ENCODE measurements at regions not wholly inside any gene's neighbourhood (a gene's known extent, or its start where the extent isn't known, plus 50 kb on each side); places are given as distances from the start of the nearest gene placed in this dataset.
A peak's percentile ranks its signal among the peaks of the same experiment; 100 is the strongest.

DNA sequence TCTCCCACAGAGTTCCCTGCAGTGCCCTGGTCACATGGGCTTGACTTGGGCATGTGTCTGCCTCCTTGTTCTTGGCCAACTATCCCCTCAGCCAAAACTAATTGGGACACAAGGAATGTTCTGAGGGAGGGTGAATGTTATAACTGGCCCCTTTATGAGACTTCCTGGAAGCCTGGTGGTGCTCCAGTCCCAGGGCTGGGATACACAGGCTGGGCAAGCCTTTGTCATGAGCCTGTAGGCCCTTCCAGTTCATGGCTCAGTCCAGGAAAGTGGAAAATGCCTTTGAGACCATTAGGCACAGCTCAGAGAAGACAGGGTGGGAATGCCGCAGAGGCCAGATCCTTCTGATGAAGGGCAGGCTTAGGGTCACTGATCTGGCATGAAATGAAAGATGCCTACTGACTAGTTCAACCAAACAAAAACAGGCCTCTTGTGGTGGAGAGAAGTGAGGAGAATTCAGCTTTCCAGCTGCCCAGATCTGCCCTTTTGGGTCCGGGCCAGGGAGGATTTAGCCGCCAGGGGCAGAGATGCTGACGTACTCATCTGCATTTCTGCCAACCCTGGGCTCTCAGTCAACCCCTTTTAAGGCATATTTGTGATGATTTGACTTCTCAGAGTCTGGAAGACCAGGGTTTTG, 961.5 kb downstream of the KCNMA1 start:
- H3K9me3 ChIP-seq (ENCODE audit: control insufficient read depth, insufficient read depth, low read length) = no peaks in the 10 kb centered on the region
- DNase-seq (ENCODE audit: low read depth, low spot score) = no peak
- no peak for TF ChIP-seq CTCF (IDR thresholded peaks at IDR 0.05; ENCODE audit: low read depth, low read length)
- POLR2A ChIA-PET = no interaction called here
- CTCF ChIA-PET = no interaction called here
- H3K27ac ChIP-seq (ENCODE audit: low read depth, low read length) = peak overlapping the region; percentile 31
- peaks cover 16% of the 10 kb centered on the region for H3K27me3 ChIP-seq (ENCODE audit: control insufficient read depth, insufficient read depth, low read length)
- no peak overlapping the region for H3K4me3 ChIP-seq (ENCODE audit: low read depth, low read length)

DNA sequence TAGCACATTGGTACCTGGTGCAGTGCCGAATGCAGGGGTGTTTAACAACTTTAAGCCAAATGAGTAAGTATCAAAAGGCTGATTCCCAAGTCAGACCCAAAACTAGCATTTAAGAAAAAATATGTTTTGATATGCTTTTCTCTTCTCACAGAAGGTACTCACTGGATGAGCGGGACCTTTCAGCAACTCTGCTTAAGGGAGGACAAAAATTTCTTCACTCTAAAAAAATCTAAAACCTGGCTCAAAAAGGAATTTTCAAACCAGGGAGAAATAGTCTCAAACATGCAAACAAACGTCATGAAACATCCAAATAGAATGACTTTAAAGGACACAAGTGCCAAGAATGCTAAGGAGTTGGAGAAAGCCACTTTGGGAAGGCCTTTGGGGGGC, 962.1 kb downstream of the KCNMA1 start:
- CTCF ChIA-PET = no interaction called here
- POLR2A ChIA-PET = no interaction called here

GRCh38 chr10:76667408-76668370, 969.9 kb downstream of the KCNMA1 start:
- Histone ChIP-seq H3K27ac (ENCODE audit: low read depth, low read length) (no peak overlapping the region), H3K4me3 (ENCODE audit: low read depth, low read length) (no peak overlapping the region), H3K9me3 (ENCODE audit: control insufficient read depth, insufficient read depth, low read length) (no peaks in the 10 kb centered on the region), H3K27me3 (ENCODE audit: control insufficient read depth, insufficient read depth, low read length) (no peaks in the 10 kb centered on the region)
- no peak for DNase-seq (ENCODE audit: low read depth, low spot score)
- no peak for TF ChIP-seq CTCF (IDR thresholded peaks at IDR 0.05; ENCODE audit: low read depth, low read length)
- CTCF ChIA-PET = no interaction called here
- POLR2A ChIA-PET = interaction anchor here (0.7 kb wide), 1 partner anchor 1314 kb away, joined by 9 read pairs; no protein-coding TSS in a partner anchor

More for the DNA sequence above, 962.1 kb downstream of the KCNMA1 start:
- Histone ChIP-seq H3K27me3 (ENCODE audit: control insufficient read depth, insufficient read depth, low read length) (peaks cover 16% of the 10 kb centered on the region), H3K4me3 (ENCODE audit: low read depth, low read length) (no peak overlapping the region), H3K27ac (ENCODE audit: low read depth, low read length) (no peak overlapping the region), H3K9me3 (ENCODE audit: control insufficient read depth, insufficient read depth, low read length) (no peaks in the 10 kb centered on the region)
- no peak for TF ChIP-seq CTCF (IDR thresholded peaks at IDR 0.05; ENCODE audit: low read depth, low read length)
- DNase-seq (ENCODE audit: low read depth, low spot score) = no peak

GRCh38 chr10:76666891-76667290, 970.7 kb downstream of the KCNMA1 start:
- H3K27ac ChIP-seq (ENCODE audit: low read depth, low read length) = no peak overlapping the region
- no peaks in the 10 kb centered on the region for H3K9me3 ChIP-seq (ENCODE audit: control insufficient read depth, insufficient read depth, low read length)
- no peak overlapping the region for H3K4me3 ChIP-seq (ENCODE audit: low read depth, low read length)
- TF ChIP-seq CTCF (IDR thresholded peaks at IDR 0.05; ENCODE audit: low read depth, low read length) = no peak
- DNase-seq (ENCODE audit: low read depth, low spot score) = no peak
- H3K27me3 ChIP-seq (ENCODE audit: control insufficient read depth, insufficient read depth, low read length) = no peaks in the 10 kb centered on the region
- ChIA-PET POLR2A (no interaction called here), CTCF (no interaction called here)

DNA sequence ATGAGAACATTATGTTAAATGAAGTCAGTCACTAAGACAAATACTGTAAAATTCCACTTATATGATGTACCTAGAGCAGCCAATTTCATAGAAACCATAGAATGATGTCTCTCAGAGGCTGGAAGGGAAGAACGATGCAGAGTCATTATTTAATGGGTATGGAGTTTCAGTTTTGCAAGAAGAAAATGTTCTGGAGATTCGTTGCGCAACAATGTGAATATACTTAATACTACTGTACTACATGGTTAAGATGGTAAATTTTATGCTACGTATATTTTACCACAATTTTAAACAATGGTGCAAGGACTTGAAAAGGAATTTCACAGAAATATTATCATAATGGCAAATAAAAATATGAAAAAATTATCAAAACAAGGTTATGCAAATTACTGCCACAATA, 972.6 kb downstream of the KCNMA1 start:
- Histone ChIP-seq H3K4me3 (ENCODE audit: low read depth, low read length) (no peak overlapping the region), H3K27ac (ENCODE audit: low read depth, low read length) (no peak overlapping the region), H3K27me3 (ENCODE audit: control insufficient read depth, insufficient read depth, low read length) (no peaks in the 10 kb centered on the region), H3K9me3 (ENCODE audit: control insufficient read depth, insufficient read depth, low read length) (no peaks in the 10 kb centered on the region)
- no peak for TF ChIP-seq CTCF (IDR thresholded peaks at IDR 0.05; ENCODE audit: low read depth, low read length)
- DNase-seq (ENCODE audit: low read depth, low spot score) = no peak
- CTCF ChIA-PET = no interaction called here
- POLR2A ChIA-PET = no interaction called here
